GM10266 (cell line): ENCODE measurements at regions not wholly inside any gene's neighbourhood (a gene's known extent, or its start where the extent isn't known, plus 50 kb on each side); places are given as distances from the start of the nearest gene placed in this dataset.

Source experiments
- DNase-seq: peaks from one replicate; pipeline ENCODE4 v3.0.0; 2012; ENCODE audit errors: extremely low spot score
- CTCF ChIP-seq: IDR thresholded peaks from 2 replicates; pipeline ENCODE4 v1.5.1; 2012; ENCODE audit warnings: mild to moderate bottlenecking, low read depth; ENCODE audit not compliant: control insufficient read depth, insufficient read depth; ENCODE audit errors: missing control alignments

DNA sequence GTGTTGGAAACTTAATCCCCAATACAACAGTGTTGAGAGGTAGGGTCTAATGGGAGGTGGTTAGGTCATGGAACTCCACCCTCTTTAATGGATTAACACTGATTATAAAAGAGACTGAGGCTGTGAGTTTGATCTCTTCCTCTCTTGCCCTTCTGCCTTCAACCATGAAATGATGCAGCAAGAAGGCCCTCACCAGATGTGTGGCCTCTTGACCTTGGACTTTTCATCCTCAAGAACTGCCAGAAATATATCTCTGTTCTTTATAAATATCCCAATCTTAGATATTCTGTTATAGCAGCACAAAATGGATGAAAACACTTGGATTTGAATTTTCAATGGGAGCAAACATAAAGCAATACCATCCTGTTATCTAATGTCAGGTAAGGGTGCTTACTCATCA lies 67.6 kb downstream of the NMUR2 start:
- TF ChIP-seq CTCF: no peak
- DNase-seq: no peak

- no peak for DNase-seq
- no peak for TF ChIP-seq CTCF
Measured at GRCh38 chr5:152335461-152335860, 69.6 kb downstream of the NMUR2 start.

GRCh38 chr5:152332716-152333460 lies 72.2 kb downstream of the NMUR2 start:
- TF ChIP-seq CTCF: no peak
- DNase-seq: no peak

- no peak for DNase-seq
- no peak for TF ChIP-seq CTCF
Measured at GRCh38 chr5:152331718-152332117, 73.4 kb downstream of the NMUR2 start.

DNA sequence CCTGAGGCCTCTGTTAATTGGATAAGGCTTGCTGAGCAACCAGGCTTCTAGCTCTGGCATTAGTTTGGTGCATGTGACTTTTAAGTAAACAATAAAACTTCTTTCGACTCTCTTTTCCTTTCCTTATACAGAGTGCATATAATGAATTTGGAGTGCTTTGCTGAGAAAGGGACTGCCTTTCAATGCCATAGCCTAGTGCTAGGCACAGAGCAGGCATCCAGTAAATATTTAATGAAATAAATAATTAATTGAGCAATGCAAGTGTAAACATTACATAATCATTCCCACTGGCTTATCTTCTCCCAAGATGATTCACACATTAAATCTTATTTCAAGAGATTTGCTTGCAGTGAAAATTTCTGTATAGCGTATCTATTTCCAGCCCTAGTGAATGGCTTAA lies 74.1 kb downstream of the NMUR2 start:
- TF ChIP-seq CTCF: no peak
- DNase-seq: no peak

DNA sequence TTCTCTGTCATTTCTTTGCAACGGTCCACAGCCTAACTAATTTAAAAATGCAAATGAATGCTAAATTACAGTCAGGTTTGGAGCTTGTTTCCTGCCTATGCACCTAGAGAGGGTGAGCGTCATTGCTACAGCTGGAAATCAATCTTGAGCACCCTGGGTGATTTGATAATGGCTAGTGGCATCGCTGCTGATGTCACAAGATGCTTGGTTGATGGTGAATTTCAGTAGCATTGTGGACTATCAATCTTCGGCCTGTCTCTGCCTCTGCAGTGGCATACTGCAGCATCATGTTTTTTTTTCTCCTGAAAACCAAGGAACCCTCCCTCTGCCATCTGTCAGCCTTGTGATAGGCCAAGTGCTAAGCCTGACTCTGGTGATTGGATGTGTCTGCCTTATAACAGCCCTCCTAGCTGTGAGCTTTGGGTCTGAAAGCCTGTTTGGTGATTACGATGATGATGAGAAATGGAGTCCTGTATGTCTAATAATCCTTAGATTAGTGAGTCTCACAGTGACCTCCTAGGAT lies 75.3 kb downstream of the NMUR2 start:
- no peak for DNase-seq
- TF ChIP-seq CTCF: no peak

DNA sequence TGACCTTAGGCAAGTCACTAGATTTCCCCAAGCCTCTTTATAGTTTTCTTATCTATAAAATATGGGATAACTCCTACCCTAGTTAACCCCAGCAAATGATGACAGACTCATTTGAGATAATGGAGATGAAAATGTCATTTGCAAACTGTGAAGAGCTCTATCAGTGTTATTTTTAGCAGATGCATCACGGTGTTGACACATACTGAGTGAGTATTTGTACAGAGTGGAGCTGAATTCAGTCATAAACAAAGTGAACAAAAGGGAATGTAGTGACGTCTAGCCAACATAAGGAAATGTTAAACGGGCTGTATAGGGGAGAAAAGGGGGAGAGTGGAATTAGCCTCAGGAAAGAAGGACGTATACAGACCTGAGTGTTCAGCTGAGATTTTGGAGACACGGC lies 75.9 kb downstream of the NMUR2 start:
- TF ChIP-seq CTCF: no peak
- no peak for DNase-seq
